PC-9 (cell line): ENCODE measurements at regions not wholly inside any gene's neighbourhood (a gene's known extent, or its start where the extent isn't known, plus 50 kb on each side); places are given as distances from the start of the nearest gene placed in this dataset.

Source experiments
- CTCF ChIP-seq: fragments of 200-600 bp; sonication (generic); conservative IDR thresholded peaks from 2 replicates; pipeline ENCODE4 v1.6.1; 2017; ENCODE audit warnings: mixed run types, antibody characterized with exemption, mild to moderate bottlenecking, moderate library complexity
- EZH2 ChIP-seq: fragments of 200-600 bp; sonication (generic); IDR thresholded peaks from 2 replicates; pipeline ENCODE4 v1.8.0; 2017; ENCODE audit warnings: antibody characterized with exemption, low read depth

- TF ChIP-seq CTCF (no peak), EZH2 (no peak)
Observed at GRCh38 chr2:104410136-104410535, 443.8 kb upstream of the POU3F3 start.
